IPS DF 4.7 (cell line): ENCODE measurements at regions not wholly inside any gene's neighbourhood (a gene's known extent, or its start where the extent isn't known, plus 50 kb on each side); places are given as distances from the start of the nearest gene placed in this dataset.
"Not testable (repeated sequence)": the region's sequence is repeated elsewhere in the genome, so short reads cannot be mapped to it uniquely, and the experiment has no call there.

Experiments used
- DNase-seq: peaks from one replicate; pipeline ENCODE4 v3.0.0-alpha.2; 2013; ENCODE audit warnings: low spot score; ENCODE audit errors: extremely low read depth

GRCh38 chr5:159782197-159782994 lies 133.9 kb upstream of the ADRA1B start:
- no peak for DNase-seq

- DNase-seq: no peak
Observed at GRCh38 chr5:159782995-159783300, 133.3 kb upstream of the ADRA1B start.

- DNase-seq: no peak
Observed at GRCh38 chr5:159783726-159784247, 132.5 kb upstream of the ADRA1B start.

- DNase-seq: no peak
Observed at GRCh38 chr5:159784993-159785392, 131.3 kb upstream of the ADRA1B start.

- no peak for DNase-seq
Observed at GRCh38 chr5:159785656-159786055, 130.6 kb upstream of the ADRA1B start.

- no peak for DNase-seq
Observed at GRCh38 chr5:159786201-159786600, 130.1 kb upstream of the ADRA1B start.

GRCh38 chr5:159786901-159787691 lies 129.2 kb upstream of the ADRA1B start:
- no peak for DNase-seq

GRCh38 chr5:159787837-159788236 lies 128.4 kb upstream of the ADRA1B start:
- no peak for DNase-seq

GRCh38 chr5:159788835-159789331 lies 127.4 kb upstream of the ADRA1B start:
- no peak for DNase-seq

GRCh38 chr5:159792180-159792579 lies 124.1 kb upstream of the ADRA1B start:
- no peak for DNase-seq

- DNase-seq: no peak
Observed at GRCh38 chr5:159797261-159797970, 118.9 kb upstream of the ADRA1B start.

- DNase-seq: no peak
Observed at GRCh38 chr5:159799701-159800100, 116.6 kb upstream of the ADRA1B start.

- no peak for DNase-seq
Observed at GRCh38 chr5:159800131-159800840, 116.0 kb upstream of the ADRA1B start.

GRCh38 chr5:159801303-159801702 lies 115.0 kb upstream of the ADRA1B start:
- no peak for DNase-seq

- no peak for DNase-seq
Observed at GRCh38 chr5:159802661-159803060, 113.6 kb upstream of the ADRA1B start.

GRCh38 chr5:159804121-159804520 lies 112.2 kb upstream of the ADRA1B start:
- no peak for DNase-seq

- DNase-seq: no peak
Observed at GRCh38 chr5:159805021-159805420, 111.3 kb upstream of the ADRA1B start.

- DNase-seq: not testable (repeated sequence)
Observed at GRCh38 chr5:159807135-159807534, 109.1 kb upstream of the ADRA1B start.

- DNase-seq: no peak
Observed at GRCh38 chr5:159807586-159807985, 108.7 kb upstream of the ADRA1B start.

- no peak for DNase-seq
Observed at GRCh38 chr5:159811712-159812111, 104.6 kb upstream of the ADRA1B start.

GRCh38 chr5:159812759-159813158 lies 103.5 kb upstream of the ADRA1B start:
- not testable (repeated sequence) for DNase-seq
